Uterus (tissue), 2 donors: ENCODE measurements at regions not wholly inside any gene's neighbourhood (a gene's known extent, or its start where the extent isn't known, plus 50 kb on each side); places are given as distances from the start of the nearest gene placed in this dataset.

Experiments used
- CTCF ChIP-seq, 4 experiments: fragments of 200-600 bp in 2 of 4; fragments of 450-650 bp in 2 of 4; sonication (generic) in 2 of 4; IDR thresholded peaks; one replicate each; pipeline ENCODE4 v1.5.1; 2016 to 2019; ENCODE audit warnings: antibody characterized with exemption in 4 of 4, mild to moderate bottlenecking in 2 of 4, moderate library complexity in 1 of 4
- POLR2A ChIP-seq, 2 donors: fragments of 450-650 bp; IDR thresholded peaks; one replicate each; pipeline ENCODE4 v1.6.1; 2016; ENCODE audit warnings: antibody characterized with exemption in 2 of 2, mild to moderate bottlenecking in 1 of 2, moderate library complexity in 1 of 2

- TF ChIP-seq POLR2A (IDR thresholded peaks at IDR 0.05): no peak
- TF ChIP-seq CTCF (IDR thresholded peaks at IDR 0.05): no peak
These were observed 112.1 kb downstream of the BASP1 start for GRCh38 chr5:17329571-17329970.
